Activated T-cell treated with anti-CD3 and anti-CD28 coated beads, Interleukin-2, amount 50 U/mL, for 4 hours (primary cell): ENCODE measurements at regions not wholly inside any gene's neighbourhood (a gene's known extent, or its start where the extent isn't known, plus 50 kb on each side); places are given as distances from the start of the nearest gene placed in this dataset.
A peak's percentile ranks its signal among the peaks of the same experiment; 100 is the strongest.
"Not testable (repeated sequence)": the region's sequence is repeated elsewhere in the genome, so short reads cannot be mapped to it uniquely, and the experiment has no call there.

Source experiments
- ATAC-seq, 2 donors: fragments of 200-7000 bp; cut with Tn5 transposase; one replicate each; pipeline ENCODE4 v1.10.0; 2021
- DNase-seq: peaks from one replicate; pipeline ENCODE4 v3.0.0-alpha.2; 2020
- H3K27me3 Mint-ChIP-seq: one replicate; pipeline ENCODE4 v1.8.0; 2021; ENCODE audit warnings: low read depth, mixed read lengths
- H3K36me3 Mint-ChIP-seq: one replicate; pipeline ENCODE4 v1.8.0; 2022; ENCODE audit warnings: mixed read lengths; ENCODE audit not compliant: insufficient read depth
- H3K4me1 Mint-ChIP-seq: one replicate; pipeline ENCODE4 v1.8.0; 2021; ENCODE audit warnings: low read depth, mixed read lengths
- H3K4me3 Mint-ChIP-seq: one replicate; pipeline ENCODE4 v1.8.0; 2021; ENCODE audit warnings: mild to moderate bottlenecking, moderate library complexity, mixed read lengths
- H3K9me3 Mint-ChIP-seq: one replicate; pipeline ENCODE4 v1.8.0; 2021; ENCODE audit warnings: mixed read lengths

- H3K27me3 Mint-ChIP-seq, DNase-seq, H3K4me1 Mint-ChIP-seq, ATAC-seq, H3K4me3 Mint-ChIP-seq, H3K36me3 Mint-ChIP-seq: not testable (repeated sequence)
- peaks cover 25% of the 10 kb centered on the region for H3K9me3 Mint-ChIP-seq
Observed at GRCh38 chr21:9246010-9246409, 1275.4 kb upstream of the TPTE start.

- H3K9me3 Mint-ChIP-seq, result peaks cover 25% of the 10 kb centered on the region
- H3K4me3 Mint-ChIP-seq, H3K36me3 Mint-ChIP-seq, H3K27me3 Mint-ChIP-seq, H3K4me1 Mint-ChIP-seq, DNase-seq: not testable (repeated sequence)
- peak in 1 of 2 donors; percentile 56 for ATAC-seq
Observed at GRCh38 chr21:9246481-9247289, 1274.7 kb upstream of the TPTE start.

GRCh38 chr21:9247290-9247613 is 1274.1 kb upstream of the TPTE start:
- H3K4me1 Mint-ChIP-seq, H3K27me3 Mint-ChIP-seq, H3K36me3 Mint-ChIP-seq, H3K4me3 Mint-ChIP-seq, DNase-seq: not testable (repeated sequence)
- H3K9me3 Mint-ChIP-seq, result peaks cover 25% of the 10 kb centered on the region
- ATAC-seq, result peak in 1 of 2 donors; percentile 39

GRCh38 chr21:9247616-9248317 is 1273.6 kb upstream of the TPTE start:
- not testable (repeated sequence) for H3K4me1 Mint-ChIP-seq, DNase-seq, H3K4me3 Mint-ChIP-seq, H3K27me3 Mint-ChIP-seq, H3K36me3 Mint-ChIP-seq
- H3K9me3 Mint-ChIP-seq, result peaks cover 25% of the 10 kb centered on the region
- ATAC-seq, result peak in 1 of 2 donors; percentile 28
